ENCODE measurements at regions not wholly inside any gene's neighbourhood (a gene's known extent, or its start where the extent isn't known, plus 50 kb on each side); places are given as distances from the start of the nearest gene placed in this dataset.

DNA sequence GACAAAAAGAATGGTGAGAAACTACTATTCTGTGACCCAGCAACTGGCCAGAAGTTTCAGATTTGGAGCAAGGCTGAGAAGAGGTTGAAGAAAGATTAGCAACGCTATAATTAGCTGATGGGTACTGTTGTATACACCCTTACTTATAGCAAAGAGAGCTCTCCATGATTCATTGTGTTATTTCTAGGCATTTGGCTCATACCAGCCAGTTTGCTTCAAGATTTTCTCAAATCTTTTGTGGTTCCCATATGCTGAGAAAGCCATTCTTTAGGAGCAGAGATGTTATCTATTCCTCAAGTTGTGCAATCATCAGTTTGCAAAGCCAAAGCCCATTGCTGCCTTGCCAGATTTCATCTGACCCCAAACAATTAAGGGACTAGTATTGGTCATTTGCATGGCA lies 179.4 kb downstream of the ETS1 start:
- no peak for DNase-seq

- DNase-seq, result no peak
Measured at GRCh38 chr11:128405714-128406662, 181.4 kb downstream of the ETS1 start.

GRCh38 chr11:128405112-128405511 lies 182.2 kb downstream of the ETS1 start:
- no peak for DNase-seq

- no peak for DNase-seq
Measured at GRCh38 chr11:128404437-128404836, 182.9 kb downstream of the ETS1 start.

DNA sequence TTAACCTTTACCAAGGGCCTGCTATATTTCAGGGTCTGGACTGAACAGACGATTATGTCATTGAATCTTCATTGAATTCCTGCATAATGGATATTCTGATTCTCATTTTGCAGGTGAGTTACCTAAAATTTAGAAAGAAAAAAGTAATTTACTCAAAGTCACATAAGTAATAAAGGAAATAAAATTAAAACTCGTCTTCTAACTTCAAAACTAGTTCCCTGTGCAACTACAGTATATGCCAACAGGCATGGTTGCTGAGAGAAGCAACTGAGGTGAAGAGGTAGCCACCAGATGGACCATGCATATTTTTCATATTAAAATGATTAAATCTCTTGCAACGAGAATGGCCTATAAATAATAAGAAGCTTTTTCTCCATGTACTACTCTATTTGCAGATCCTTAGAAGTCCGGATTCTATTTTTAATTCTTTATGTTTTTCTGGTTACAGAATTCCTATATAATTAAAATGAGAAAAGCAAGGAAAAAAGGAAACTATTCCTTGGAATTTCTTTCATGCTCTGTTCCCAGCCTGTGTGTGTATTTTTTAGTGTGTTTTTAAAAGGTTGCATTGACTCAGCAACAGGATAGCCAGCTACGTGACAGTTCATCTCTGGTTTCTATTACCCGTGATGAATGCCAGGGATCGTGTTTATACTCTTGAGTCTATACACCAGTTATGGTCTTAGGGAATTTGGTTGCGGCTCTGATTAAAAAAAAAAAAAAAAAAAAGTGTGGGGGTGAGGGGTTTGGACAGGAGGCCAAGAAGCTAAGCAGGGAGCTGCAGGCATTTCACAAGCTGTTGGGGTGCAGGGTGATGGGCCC lies 186.8 kb downstream of the ETS1 start:
- DNase-seq, result no peak

DNA sequence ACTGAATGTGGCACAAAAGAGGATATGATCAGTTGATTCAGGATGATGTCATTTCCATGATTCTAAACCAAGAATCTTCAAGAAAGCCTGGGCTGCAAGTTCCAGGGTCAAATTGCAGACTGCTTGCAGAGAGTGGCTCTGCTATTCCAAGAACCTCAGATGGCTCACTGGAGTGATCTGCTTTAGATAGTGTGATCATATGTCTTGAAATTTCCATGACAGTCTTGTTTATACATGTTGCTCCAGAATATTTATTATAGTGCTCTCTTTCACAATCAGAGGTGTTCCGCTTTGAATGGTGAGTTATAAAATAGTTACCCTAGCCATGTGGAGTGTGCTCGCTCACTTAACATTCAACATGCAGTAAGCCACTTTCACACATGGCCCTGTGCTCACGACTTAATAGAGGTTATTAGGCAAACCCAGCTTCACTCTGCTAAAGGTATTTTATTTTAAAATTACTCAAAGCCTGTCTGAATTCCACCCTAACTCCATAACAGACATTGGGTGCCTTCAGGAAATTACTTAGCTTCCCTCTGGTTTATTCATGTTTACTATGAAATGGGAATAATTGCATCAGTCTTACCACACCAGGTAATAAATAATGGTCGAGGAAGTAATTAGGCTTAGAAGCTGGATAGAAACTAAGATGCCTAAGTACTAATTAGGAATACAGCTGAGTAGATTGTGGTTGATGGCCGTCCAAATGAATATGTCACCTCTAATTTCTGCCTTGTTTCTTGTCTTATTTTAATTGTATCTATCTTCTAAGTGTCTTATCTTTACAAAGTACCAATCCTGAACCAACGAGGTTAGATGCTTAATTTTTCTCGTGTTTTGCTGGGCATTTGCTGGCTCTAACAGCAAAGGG lies 187.9 kb downstream of the ETS1 start:
- no peak for DNase-seq

- no peak for DNase-seq
Measured at GRCh38 chr11:128398517-128399250, 188.7 kb downstream of the ETS1 start.

GRCh38 chr11:128397362-128397761 lies 190.0 kb downstream of the ETS1 start:
- DNase-seq, result no peak

GRCh38 chr11:128394431-128395089 lies 192.8 kb downstream of the ETS1 start:
- no peak for DNase-seq

DNA sequence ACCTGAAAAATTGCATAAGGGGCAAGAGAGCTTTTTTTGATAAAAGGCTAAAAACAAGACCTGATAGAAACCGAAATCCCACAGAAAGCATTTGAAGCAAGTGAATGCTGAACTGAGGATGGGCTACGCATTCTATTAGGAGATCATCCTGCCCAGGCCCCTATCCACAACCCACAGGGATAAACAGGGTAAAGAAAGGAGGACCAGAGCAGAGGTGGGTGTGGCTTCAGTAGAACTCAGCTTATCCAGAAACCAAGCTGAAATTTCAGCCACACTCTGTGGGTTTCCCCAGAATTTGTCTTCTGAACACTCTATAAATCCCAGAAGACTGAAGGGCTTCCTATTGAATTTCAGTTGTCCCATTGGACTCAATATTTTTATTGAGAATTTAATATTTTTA lies 195.1 kb downstream of the ETS1 start:
- no peak for DNase-seq

- no peak for DNase-seq
Measured at GRCh38 chr11:128391811-128392210, 195.5 kb downstream of the ETS1 start.

DNA sequence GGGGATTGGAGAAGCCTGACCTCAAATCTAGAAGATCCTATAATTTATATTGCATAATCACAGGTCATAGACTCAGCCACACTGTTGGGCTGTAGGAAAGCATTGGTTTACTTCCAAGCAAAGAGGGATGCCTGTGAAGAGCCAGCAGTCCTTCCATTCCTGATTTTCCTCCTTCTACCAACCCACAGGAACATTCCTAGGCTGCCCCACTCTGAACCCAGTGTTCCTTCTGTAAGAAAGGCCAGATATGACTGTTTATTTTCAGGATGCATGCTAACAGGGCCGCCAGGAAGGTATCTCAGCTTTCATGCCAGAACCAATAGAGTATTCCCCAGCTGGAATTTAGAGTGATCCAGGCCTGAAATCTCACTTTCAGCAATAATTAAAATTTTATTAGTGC lies 197.1 kb downstream of the ETS1 start:
- DNase-seq, result no peak

DNA sequence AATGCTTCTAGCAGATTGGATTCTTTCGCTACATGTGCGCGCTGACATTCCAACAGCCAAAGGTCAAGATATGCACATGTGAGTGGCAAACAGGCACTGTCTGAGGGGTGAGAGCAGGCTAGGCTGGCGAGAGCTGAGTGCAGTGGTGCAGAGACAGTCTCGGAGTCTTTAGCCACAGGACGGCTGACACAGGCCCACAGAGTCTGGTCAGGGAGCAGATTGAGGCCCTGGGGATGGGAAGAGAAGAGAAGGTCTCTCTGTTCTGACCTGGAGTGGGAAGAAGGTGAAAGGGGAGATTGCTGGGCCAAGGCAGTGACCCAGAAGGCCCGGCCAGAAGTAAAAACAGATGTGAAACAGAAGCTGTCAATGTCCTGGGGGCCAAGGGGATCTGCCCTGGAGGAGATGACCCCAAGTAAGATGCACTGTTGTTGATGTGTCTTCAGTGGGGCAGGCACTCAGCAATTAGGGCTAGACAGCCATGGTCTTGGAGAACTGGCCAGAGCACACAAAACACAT lies 197.8 kb downstream of the ETS1 start:
- DNase-seq, result no peak

DNA sequence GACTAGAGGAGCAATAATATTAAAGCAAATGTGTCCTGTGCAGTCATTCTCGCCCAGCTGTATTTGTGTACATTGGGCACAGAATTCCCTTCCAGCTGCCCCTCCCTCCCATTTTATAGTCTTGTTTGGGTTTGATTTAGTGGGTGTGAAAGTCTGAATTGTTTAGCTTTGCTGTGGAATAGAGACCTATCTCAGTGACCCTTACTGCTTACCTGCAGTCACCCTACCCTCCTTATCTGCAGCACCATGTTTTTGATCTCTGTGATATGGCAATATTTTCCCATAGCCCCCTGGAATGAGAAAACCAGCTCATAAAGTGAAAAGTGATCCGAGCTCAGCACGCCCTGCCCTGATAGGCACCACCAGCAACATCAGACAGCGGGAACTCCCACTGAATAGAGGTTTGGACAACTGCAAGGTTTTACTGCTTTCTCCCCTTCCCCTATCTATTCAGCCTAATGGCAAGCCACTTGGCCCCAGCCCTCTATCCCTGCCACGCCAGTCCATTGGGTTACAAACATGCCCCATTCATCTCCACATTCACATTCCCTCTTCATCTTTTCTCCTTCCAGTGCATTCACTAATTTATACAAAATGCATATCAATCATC lies 199.0 kb downstream of the ETS1 start:
- no peak for DNase-seq

GRCh38 chr11:128379587-128380580 lies 207.5 kb downstream of the ETS1 start:
- no peak for DNase-seq

GRCh38 chr11:128375961-128376360 lies 211.4 kb downstream of the ETS1 start:
- DNase-seq, result no peak

DNA sequence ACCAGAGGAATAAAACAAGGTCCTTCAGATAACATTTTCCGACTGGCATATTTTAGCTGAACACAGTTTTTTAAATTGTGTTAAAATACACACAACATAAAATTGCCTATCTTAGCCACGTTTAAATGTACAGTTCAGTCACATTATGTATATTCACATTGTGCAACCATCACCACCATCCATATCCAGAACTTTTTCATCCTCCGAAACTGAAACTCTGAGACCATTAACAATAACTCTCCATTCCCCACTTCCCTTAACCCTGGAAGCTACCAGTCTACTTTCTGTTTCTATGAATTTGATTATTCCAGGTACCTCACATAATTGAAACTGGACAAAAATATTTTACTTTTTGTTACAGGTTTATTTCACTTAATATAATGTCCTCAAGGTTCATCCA lies 213.3 kb downstream of the ETS1 start:
- no peak for DNase-seq

GRCh38 chr11:128372977-128373376 lies 214.4 kb downstream of the ETS1 start:
- no peak for DNase-seq

DNA sequence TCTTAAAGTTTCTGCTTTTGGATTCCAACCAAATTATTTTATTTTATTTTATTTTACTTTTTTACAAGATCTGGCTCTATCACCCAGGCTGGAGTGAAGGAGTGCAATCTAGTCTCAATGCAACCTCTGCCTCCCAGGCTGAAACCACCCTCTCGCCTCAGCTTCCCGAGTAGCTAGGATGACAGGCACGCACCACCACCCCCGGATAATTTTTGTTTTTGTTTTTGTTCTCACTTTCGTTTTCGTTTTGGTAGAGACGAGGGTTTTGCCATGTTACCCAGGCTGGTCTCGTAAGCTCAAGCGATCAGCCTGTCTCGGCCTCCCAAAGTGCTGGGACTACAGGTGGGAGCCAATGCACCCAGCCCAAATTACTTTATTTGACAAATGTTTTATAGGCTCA lies 219.8 kb downstream of the ETS1 start:
- no peak for DNase-seq

DNA sequence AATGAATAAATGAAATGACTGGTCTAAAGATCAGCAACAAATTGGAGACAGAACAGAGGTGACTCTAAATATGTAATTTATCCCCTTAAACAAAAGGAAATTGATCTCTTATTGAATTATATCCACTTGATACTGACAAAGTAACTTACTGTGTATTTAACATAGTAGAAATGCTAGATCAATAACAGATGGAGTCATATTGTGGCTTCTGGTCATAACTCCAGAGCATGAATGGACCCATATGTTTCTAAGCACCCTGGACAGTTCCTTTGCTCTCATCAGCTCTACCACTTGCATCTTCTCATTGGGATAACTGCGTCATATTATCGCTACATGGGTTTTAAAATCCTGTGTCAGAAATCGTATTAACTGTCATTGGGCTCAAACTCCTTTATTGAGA lies 222.3 kb downstream of the ETS1 start:
- DNase-seq, result no peak
